GOT3 (cell line): ENCODE measurements at regions not wholly inside any gene's neighbourhood (a gene's known extent, or its start where the extent isn't known, plus 50 kb on each side); places are given as distances from the start of the nearest gene placed in this dataset.

Experiments used
- DNase-seq: peaks from one replicate; lab custom pipeline; 2025; ENCODE audit warnings: mixed read lengths; lab: John Stamatoyannopoulos, UW

DNA sequence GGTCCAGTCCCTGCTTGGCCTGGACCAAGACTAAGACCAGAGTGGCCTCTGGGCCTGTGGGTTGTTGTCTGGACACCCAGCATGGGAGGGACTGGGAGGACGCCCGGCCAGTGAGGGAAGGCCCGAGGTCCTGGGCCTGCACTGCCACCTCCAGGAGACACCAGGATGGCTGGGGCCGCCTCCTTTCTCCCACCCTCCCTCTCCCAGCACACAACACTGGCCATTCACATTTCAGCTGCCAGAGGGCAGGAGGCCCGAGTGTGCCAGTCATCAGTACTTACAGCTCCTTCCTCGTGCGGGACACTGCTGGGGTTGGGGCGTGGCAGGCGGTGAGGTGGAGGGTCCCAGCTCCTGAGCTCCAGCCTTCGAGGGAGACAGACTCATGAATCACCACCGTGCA is 133.5 kb downstream of the ASB1 start:
- DNase-seq: no peak

DNA sequence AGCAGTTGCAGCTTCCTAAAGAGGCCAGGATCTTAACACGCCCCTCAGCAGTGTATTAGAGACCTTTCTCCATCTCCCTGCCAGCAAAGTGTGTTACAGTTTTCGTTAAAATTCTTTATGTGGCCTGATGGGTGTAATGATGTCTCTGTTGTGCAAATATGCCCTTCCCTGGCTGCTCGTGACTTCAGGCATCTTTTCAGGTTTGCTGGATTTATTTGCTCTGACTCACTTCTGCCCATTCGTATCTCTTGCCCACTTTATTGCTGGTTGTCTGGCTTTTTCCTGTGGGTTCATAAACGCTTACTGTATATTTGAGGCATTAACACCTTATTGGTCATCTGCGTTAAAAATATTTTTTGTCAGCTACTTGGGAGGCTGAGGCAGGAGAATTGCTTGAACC is 134.5 kb downstream of the ASB1 start:
- DNase-seq: no peak

DNA sequence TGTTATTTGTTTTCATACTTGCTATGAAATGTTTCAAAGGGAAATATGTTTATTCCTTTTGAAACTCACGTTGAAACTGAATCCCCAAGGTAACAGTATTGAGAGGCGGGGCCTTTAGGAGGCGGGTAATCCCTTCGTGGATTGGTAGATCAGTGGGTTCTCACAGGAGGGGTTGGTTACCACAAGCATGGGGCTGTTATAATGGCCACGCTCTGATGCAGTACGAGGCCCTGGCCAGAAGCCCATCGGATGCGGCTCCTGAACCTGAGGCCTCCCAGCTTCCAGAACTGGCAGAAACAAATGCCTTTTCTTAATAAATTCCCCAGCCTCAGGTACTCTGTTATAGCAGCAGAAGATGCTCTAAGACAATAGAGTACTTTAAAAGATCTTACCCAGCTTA is 135.7 kb downstream of the ASB1 start:
- no peak for DNase-seq

DNA sequence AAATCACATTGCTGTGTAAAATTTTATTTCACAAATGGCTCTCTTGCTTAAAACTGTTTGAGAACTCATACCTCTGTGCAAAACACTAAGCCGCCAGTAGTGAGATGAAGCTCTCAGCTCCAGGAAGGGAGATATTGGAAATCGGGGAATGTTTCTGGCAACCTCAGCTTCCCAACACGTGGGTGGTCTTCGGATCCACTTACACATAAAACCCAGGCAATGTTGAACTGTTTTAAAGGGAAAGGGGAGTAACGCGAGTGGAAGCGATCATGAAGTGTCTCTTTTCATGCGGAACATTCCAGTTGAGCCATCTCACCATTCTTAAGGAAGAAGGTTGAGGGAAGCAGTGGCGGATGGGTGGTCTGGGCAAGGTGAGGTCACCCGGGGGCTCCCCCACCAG is 136.8 kb downstream of the ASB1 start:
- DNase-seq: no peak

DNA sequence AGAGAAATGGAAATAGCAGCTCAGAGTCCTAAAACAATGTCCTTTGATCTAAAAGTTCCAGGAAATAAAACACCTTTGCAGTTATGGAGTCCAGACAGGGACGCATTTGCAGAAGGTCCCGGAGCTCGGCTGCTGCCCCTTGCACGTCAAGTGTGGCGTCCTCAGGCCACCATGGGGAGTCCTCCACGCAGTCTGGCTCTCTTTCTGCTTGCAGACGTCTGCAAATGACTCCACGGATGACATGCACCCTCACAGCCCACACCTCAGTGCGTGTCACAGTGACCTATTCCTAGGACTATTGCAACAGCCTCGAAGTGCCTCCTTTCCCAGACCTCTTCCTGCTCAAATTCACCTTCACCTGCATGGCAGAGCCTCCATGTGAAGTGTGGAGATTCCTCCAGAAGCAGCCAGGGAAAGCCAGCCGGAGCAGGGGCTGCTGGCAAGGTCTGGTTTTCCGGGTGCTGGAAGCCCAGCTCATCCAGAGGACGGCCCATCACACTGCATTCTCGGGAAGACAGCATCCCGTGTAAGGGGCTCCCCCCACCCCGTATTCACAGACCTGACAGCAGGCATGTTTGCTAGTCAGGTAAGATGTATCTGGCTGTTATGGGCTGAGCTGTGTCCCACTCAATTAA is 137.7 kb downstream of the ASB1 start:
- no peak for DNase-seq

DNA sequence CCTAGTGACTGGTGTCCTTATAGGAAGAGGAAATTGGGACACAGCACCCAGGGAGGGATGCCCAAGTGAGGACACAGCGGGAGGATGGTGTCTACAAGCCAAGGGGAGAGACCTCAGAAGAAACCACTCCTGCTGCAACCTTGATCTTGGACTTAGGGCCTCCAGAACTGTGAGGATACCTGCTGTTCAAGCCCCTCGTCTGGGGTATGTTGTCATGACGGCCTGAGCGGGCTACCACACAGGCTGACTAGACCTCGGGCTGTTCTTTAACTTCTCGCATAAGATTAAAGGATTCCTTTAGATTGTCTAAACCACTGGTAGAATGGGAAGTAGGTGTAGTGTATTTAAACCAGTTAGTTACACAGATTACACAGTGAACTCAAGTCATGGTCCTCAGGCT is 138.3 kb downstream of the ASB1 start:
- DNase-seq: no peak

DNA sequence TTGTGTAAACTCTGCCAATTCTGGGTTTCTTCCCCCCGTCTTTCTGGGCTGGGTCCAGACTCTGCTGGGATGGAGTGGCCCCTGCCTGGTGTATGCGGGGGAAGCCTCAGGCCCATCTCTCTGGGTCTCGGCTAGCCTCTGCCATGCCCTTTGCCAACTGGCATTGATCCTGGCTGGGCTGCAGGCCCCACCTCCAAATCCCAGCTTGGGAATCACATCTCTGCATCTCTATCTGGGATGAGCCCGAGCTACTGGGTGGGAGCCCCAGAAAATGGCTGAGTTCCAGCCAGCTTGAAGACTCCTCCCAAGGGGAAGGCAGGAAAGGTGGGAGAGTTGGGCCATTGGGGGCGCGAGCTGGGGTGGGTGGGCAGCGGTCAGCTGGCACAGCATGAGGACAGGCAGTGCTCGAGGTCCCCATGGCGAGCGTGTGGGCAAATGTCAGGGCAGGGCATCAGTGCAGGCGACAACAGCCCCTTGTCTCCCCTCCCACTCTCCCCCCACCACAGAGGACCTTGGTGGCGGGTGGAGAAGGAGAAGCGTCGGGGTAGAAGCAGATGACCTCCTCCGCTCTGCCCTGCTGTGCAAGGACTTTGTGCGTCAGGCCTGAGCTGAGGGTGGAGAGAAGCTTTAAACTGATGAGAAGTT is 139.4 kb downstream of the ASB1 start:
- no peak for DNase-seq

DNA sequence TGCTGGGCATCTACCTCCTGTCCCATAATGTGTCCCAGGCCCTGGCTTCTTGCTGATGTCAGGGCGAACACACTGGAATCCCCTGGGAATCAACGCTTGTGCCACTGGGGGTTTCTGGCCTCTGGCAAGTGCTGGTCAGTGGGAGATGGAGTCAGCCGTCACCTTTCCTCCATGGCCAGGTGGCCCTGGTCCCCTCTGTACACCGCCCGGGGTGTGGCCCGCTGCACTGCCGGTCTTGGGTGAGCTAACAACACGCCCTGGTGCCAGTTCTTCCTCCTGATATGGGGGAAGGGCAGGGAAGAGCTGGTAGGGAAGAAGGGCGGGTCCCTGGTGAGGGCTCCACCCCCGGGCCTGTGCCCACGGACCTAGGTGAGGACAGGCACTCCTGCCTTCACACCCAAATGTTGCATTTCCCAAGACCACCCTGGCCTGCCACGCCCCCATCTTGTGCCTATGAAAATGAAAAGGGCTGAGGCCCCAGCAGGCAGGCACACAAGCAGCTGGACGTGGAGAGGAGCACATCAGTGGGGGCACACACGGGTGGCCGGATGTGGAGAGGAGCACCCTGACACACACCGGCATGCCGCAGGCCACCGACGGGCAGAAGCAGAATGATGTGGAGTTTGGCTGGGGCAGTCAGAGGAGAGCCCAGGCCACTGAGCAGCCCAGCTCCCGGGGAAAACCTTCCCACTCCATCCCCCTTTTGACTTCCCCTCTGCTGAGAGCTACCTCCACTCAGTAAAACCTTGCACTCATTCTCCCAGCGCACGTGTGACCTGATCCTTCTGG is 140.5 kb downstream of the ASB1 start:
- no peak for DNase-seq

DNA sequence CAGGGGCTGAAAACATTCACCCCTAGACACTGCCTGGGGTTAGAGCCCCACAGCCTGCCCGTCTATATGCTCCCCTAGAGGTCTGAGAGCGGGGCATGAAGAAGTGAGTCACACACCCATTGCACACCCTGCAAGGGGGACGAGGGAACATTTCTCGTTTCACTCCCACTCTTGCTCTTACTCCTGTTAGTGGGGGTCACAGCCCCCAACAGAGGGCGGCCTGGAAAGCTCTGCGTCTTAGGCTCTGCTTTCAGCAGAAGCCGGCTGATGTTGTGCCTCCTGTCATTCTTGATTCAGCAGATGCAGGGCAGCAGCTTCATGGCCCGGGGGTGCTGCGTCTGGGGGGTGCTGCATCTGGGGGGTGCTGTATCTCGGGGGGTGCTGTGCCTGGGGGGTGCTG is 141.3 kb downstream of the ASB1 start:
- DNase-seq: no peak

DNA sequence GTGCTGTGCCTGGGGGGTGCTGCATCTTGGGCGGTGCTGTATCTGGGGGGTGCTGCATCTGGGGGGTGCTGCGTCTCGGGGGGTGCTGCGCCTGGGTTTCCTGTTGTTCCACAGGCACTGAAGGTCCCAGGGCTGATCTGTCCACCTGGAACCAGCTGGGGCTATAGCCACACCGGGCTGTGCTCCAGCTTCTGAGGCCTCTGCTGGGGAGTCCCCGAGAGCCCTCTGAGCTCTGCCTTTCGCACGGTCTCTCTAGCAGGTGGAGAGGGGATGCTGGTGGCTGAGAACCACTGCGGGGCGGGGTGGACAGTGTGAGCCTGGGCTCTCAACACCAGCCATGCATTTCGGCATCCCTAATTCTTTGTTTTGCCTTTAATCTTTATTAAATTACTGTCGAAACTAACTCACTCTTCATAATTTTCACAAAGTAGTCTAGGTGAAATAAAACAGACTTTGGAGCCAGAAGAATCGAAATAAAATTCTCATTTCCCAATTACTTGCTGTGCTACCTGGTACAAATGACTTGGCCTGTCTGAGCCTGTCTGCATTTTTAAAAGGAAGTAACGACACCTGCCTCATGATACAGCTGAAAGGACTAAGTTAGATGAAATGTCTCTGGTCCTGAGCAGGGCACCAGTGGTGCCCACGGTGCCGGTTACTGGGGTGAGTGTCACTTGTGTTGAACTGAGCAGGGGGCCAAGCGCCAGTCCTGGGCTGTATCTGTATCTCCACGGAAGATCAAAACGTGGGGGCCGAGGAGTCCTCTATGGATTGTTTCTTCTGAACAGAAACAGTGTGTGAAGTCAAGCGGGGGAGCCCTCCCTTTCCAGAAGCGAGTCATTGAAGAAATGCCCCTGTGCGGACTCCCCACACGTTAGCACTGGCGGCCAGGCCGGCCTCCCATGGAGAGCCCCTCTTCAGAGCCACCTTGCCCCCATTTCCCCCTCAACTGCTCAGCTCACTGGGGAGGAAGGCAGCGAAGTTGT is 142.0 kb downstream of the ASB1 start:
- no peak for DNase-seq

DNA sequence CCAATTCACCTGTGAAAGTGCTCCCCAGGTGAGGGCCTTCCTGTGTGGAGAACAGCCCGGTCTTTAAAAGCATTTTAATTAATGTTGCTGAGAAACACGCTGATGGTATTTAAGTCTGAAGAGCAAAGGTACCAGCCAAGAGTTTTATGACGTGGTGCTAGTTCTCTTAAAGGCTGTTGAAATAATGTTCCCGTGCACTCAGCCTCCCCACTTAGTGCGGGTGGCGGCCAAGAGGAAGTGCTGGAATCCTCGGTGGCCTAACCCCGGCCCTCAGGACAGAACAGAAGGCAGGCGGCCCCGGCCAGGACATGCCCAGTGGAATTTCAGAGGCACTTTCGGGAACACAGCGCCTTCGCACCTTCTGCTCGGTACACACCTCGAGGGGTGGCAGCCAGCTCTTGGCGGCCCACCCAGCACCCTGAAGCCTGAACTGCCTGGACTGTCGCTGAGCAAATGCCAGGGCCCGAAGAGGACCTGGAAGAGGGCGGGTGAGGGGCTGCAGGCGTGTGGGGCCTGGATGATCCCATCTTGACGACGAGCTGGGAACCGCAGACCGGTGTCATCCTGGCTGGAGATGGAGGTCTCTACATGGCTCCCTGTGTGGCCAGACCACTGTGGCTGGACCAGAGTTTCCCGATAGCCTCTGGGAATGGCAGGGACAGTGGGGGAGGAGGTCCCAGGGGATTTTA is 142.9 kb downstream of the ASB1 start:
- DNase-seq: no peak

DNA sequence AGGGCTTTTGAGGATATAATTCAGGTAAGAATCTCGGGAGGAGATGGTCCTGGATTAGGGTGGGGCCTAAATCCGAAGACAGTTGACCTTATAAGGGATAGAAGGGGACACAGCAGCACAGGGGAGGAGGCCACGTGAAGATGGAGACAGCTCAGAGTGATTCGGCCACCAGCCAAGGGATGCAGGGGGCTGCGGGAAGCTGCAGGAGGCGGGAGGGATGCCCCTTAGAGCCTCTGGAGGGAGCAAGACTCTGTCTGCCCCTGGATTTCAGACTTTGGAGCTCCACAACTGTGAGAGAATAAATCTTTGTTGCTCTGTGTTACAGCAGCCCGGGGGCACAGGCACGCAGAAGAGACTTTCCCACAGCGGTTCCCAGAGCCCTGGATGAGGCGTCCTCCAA is 143.7 kb downstream of the ASB1 start:
- DNase-seq: no peak

DNA sequence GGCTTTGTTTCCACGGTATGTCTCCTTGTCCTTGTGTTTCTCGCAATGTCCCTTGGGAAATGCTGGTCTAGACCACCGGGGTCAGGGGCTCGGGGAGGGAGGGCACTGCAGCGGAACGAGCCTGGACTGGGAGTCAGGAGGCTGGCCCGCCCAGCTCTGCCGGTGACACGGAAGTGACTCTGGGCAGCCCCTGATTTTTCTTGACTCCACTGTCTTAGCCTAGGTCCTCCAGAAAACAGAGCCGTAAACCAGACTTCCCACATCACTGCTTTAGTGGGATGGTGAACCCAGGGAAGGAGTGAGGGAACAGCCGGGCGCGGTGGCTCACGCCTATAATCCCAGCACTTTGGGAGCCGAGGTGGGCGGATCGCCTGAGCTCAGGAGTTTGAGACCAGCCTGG is 144.2 kb downstream of the ASB1 start:
- DNase-seq: no peak

DNA sequence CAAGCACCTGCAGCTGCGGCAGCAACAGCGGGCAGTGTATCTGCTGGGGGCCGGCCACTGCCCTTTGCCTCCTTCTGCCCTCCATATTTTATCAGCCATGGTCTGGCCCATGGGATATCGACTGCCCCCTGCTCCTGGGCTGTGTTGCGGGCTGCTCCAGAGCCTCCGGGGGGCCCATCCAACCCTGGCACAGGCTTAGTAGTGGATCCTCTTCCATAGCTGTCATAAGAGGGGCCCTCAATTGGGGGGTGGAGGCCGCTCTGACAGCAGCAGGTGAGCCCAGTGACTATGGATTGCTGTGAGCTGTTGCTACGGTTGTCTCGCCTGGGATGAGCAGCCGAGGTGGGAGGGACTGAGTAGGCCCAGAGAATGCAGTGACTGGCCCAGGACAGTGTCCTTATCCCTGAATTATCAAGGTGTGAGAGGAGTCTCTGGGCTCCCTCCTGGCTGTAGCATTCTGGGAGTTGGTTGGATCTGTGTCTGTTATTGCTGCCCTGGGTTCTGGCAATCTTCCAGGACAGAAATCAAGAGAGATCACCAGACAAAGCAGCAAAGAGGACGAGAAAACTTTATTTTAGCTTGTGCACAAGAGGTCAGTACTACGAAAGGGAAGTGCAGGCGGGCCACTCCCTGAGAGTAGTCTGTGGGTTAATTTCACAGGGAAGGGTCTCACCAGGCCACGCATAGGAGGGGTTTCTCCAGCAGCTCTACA is 145.1 kb downstream of the ASB1 start:
- no peak for DNase-seq

DNA sequence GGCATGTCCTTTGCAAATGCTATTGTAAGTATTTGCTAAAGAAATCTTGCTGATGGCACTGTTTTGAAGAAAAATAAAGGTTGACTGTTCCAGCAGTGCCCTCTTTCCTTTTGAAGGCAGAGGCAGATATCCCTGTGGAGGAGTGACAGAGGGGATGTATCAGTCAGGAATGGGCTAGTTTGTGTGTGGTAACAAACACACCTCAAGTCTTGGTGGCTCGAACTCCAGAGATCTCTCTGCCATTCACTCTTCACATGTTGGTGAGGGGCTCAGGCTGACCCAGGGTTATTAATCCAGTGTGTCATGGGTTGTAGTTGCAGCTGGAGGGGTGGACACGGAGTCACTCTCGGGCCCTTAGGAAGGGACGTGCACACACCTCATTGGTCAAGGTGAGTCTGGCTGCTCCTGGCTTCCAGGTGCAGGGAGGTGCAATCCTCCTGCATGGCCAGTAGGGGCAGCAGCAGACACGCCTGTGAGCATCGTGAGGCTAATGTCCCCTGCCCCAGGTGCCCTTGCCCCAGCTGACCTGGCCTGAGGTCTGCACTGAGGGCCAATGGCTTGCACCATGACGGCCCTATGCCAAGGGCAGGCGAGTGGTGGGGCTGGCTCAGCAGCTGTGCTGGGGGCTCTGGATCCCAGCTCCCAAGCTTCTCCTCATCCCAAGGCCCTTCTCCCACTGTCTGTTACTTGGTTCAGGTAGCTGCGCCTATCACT is 146.5 kb downstream of the ASB1 start:
- DNase-seq: no peak

DNA sequence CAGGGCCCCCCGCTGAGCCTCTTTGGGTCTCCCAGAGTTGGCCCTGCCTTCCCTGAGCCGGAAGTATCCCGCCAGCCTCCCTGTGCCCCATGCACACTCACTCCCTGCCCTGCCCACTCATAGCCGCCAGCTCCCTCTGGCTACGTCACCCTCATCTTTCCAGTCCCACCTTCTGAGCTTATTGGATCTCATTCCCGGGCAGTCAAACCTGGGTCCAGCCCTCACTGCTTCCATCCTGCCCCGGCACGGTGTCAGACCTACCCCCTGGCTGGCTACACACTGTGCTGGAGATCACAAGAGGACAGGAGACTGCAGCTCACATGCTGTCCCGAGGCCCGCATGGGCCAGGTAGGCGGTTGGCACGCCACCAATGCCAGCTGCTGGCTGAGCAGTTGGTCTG is 147.2 kb downstream of the ASB1 start:
- DNase-seq: no peak

DNA sequence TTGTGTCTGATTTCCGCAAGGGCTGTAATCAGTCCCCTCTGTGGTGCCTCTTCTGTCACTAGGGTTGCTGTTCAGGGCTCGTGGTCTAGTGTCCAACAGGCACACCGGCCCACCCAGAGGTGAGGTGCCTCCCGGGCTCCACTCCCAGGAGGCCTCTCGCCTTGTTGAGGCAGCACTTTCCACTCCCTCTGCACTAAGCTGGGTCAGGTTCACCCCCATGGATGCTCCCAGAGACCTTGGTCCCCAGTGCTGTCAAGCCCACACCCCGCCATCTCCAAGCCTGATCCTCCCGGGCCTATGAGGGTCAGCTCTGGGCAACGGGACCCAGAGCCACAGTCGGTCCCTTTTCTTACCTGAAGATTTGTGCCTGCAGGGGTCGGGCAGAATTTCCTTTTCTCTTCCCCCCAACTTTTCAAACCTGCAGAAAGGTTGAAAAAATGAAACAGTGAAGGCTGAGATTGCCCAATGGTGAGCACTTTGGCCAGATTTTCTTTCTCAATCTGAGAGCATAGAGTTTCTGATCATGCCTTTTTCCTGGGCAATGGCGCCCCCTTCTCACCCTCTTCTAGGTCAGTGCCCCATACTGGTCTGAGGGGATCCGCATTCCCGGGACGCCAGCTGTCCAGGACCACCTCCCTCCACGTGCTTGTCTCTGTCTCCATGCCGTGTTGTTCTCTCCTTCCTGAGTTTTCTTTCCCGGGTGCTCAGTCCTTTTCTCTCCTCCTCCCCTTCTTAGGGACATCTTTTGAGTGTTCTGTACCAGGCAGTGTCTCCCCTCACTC is 148.0 kb downstream of the ASB1 start:
- DNase-seq: no peak

DNA sequence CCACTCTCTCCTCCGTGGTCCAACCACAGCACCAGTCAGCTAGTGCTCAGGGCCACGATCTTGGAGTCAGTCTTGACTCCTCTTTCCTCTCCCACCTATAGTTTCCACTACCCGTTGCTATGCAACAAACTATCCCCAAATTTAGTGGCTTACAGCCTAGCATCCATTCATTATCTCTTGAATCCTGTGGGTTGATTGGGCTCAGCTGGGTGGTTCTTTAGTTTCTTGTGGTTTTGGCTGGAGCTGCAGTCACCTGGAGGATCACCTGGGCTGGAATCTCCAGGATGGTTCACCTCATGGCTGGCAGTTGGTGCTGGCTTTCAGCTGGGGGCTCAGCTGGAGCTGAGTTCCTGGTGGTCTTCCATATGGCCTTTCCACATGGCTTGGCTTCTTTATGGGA is 149.9 kb downstream of the ASB1 start:
- DNase-seq: no peak

DNA sequence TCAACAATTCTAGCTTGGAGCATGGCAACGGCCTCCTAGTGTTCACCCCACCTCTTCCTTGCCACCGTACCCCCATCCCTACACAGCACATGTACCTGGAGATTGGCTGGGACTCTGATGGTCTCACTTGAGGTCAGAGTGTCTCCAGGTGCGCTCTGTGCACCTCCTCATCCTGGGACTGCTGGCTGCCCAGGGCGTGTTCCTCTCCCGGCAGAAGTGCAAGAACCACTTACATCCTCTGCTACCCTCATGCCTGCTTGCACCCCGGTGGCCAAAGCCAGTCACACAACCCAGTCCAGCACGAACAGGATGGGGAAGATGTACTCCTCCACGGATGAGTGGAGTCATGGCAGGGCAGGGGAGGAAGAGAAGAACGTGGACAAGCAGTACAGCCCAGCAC is 151.5 kb downstream of the ASB1 start:
- DNase-seq: no peak

DNA sequence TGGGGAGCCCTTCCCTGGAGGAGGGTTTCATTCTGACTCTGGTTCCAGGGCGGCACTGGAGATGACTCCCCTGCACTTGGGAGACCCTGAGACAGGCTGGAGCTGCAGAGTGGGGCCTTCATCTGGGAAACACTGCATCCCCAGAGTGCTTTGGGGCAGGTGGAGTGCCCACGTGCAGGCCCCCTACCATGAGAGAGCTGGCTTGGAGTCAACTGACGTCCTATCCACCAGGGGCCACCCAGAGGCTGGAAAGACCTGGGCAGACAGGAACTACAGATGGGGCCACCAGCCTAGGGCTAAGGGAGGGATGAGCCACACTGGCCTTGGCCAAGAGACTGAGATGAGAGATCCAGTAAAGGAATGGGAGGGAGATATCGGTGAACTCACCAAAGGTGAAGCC is 153.8 kb downstream of the ASB1 start:
- DNase-seq: no peak
